Sciatic nerve (tissue), 2 donors: ENCODE measurements at regions not wholly inside any gene's neighbourhood (a gene's known extent, or its start where the extent isn't known, plus 50 kb on each side); places are given as distances from the start of the nearest gene placed in this dataset.

Experiments used
- ATAC-seq: fragments of 200-7000 bp; cut with Tn5 transposase; one replicate; pipeline ENCODE4 v1.9.1; 2020; ENCODE audit warnings: mild to moderate bottlenecking, moderate library complexity
- DNase-seq: peaks from one replicate; pipeline ENCODE4 v3.0.0-alpha.2; 2020; ENCODE audit warnings: low spot score
- intact Hi-C: fragments of 100-400 bp; cut with DNase I; formaldehyde crosslinking; loops from one replicate; pipeline ENCODE4 v1.14.2; 2022
- donor health status: DM: no; HTN: no; CAD: no.
- donor health status: DM: no; HTN: no; CAD: no.

DNA sequence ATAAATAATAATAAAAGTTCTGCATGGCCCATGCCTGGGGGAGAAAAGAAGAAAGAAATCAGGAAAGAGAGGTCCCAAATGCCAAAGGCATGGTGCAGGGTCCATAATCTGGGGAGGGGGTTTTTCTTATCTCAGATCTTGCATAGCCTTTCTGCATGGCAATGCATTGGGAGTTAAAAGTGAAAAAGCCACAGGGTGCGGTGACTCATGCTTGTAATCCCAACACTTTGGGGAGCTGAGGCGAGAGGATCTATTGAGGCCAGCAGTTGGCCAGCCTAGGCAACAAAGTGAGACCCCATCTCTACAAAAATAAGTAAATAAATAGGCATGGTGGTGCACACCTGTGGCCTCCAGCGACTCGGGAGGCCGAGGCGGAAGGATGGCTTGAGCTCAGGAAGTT is 76.8 kb upstream of the GATA2 start:
- intact Hi-C loops, result no loop called here
- ATAC-seq (no peak), DNase-seq (no peak)

DNA sequence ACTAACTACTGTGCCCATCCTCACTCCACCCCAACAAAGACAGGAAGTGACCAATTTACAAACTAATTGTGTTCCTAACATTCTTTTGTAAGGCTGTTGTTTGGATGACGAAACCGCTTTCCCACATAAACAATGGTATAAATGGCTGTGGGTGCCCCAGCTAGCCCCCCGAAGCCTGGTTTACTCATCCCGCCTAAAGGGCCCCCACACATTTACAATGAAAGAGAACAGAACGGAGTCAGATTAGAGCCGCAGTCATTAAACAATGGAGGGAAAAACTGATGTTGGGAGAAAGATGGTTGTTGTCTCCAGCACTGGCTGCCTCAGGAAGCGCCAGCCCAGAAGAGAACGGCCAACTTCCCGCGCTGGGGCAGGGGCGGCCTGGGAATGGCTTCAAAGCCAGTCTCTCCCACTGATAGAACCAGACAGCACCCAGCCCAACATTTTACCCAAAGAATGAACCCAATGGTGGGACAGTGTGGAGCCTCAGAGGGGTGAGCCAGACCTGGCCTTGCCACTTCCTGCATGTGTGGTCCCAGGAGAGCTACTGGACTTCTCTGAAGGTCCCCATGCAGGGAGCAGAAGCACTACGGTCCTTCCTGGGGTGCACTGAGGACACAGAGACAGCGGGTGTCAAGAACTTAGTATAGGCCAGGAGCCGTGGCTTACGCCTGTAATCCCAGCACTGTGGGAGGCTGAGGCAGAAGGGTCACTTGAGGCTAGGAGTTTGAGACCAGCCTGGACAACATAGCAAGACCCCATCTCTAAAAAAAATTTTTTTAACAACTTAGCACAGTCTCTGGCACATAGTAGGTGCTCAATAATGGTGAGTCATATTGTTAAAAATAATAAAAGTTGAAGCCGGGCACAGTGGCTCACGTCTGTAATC is 75.8 kb upstream of the GATA2 start:
- DNase-seq (no peak), ATAC-seq (no peak)
- intact Hi-C loops, result no loop called here

DNA sequence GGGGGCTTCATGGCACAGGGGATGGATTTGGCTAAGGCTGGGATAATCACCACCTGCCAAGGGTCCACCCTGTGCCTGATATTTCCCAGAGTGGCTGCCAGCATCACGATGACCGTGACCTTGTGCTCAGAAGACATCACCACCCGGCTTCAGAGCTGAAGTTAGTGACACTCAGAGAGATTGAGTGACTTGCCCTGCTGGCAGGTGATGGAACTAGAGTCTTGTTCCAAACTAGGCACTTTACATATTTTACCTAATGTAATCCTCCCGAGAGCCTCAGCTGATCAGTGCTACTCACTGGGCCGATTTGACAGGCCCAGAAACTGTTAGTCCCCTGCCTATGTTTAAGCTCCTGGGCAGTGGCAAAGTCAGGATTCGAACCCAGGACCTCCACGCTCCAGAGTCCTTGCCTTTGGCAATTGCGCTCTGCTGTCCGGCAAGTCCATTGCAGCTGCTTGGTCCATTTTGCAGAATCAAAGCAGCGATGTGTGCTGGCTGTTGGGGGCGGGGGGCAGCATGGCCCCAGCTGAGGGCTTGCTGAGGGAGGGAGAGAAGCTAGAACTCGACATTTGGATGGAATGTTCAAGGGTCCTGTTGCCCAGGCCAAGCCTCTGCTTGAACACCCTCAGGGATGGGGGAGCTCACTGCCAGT is 74.8 kb upstream of the GATA2 start:
- intact Hi-C loops, result no loop called here
- no peak for DNase-seq
- no peak for ATAC-seq

DNA sequence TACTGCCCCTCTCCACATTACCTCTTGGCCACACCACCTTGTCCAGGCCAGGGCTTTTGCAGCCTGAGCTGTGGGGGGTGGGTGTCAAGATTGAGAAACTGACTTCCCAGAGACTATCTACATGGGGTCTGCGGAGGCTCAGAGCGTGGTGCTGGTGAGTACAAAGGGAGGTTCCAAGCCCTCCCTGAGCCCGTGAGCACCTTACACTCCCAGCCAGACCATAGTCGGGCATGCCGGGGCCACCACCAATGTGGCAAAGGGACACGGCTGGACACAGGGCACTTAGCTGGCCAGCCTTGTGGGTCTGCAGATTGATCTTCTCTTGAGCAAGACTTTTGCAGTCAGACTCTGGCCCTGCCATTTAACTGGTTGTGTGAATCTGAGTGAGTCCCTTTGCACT is 74.1 kb upstream of the GATA2 start:
- ATAC-seq (no peak), DNase-seq (no peak)
- intact Hi-C loops, result no loop called here

DNA sequence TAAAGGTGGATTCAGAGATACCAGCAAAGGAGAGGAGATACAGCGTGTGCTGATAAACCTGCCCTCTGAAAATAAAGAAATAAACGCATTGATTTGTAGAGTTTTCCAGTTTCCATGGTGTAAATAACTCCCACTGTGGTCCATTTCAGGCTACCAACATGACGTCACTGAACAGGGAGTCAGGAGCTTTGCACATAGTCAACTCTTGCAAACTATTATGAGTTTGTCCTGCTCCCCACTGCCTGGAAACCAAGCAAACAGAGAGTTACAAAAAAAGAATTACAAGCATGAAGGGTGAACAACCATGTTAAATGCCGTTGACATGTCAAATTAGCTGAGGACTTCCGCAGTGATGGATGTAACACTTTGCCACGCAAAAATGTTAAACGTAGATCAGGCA is 70.4 kb upstream of the GATA2 start:
- intact Hi-C loops, result no loop called here
- ATAC-seq (no peak), DNase-seq (no peak)

DNA sequence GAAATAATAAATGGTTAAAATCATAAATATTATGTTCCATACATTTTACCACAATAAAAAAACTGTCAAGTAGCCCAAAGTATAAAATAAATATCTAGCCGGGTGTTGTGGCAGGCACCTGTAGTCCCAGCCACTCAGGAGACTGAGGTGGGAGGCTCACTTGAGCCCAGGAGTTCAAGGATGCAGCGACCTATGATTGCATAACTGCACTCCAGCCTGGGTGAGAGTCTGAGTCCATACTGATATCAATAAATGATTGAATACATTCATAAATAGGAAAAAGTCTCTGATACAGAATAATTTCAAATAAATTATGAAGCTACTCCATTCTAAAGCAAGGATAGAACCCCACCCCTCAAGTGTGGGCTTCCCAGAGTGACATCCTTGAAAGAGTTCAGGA is 68.5 kb upstream of the GATA2 start:
- intact Hi-C loops, result no loop called here
- no peak for ATAC-seq
- DNase-seq, result no peak

DNA sequence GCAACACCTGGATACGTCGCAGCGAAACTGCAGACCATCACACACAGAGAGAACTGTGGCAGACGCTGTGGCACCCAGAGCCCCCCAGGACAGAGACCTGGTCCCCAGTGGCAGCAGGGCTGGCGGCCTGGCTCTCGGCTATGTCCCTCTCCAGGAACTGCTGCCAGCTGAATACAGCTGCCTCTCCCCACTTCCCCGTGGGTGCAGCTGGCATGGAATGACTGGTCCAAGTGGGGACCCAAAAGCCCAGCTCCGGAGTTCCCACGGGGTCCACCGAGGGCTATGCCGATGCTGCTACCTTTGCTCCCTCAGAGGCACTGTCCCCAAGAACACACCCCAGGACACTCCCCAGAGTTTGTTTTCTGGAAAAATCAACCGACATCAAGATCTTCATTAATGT is 67.8 kb upstream of the GATA2 start:
- DNase-seq (no peak), ATAC-seq (no peak)
- intact Hi-C loops, result no loop called here

DNA sequence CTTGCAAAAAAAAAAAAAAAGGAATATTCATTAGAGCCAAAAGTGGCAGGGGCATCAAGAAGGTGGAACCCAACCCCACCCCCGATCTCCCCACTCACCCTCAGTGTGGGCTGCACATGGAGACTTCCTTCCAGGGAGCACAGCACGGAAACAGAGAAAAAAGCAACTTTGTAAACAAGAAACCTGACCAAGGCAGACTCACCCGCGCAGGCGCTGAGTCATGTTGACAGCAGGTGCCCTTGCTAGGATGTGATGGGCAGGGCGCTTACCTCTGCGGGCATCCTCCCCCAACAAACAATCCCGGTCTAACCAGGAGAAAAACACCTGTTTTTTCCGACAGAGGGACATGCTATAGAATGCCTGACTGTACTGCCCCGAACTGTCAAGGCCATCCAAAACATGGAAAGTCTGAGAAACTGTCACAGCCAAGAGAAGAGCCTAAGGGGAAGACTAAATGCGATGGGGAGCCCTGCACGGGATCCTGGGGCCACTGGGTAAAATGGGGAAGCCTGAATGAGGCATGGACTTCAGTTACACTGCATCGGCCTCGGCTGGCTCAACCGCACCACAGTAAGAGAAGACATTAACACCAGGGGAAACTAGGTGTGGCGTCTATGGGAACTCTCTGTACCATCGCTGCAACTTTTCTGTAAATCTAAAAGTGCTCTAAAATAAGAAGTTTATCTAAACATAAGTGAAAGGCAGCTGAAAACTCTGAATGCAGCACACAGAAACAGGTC is 66.7 kb upstream of the GATA2 start:
- intact Hi-C loops, result no loop called here
- ATAC-seq (no peak), DNase-seq (no peak)

DNA sequence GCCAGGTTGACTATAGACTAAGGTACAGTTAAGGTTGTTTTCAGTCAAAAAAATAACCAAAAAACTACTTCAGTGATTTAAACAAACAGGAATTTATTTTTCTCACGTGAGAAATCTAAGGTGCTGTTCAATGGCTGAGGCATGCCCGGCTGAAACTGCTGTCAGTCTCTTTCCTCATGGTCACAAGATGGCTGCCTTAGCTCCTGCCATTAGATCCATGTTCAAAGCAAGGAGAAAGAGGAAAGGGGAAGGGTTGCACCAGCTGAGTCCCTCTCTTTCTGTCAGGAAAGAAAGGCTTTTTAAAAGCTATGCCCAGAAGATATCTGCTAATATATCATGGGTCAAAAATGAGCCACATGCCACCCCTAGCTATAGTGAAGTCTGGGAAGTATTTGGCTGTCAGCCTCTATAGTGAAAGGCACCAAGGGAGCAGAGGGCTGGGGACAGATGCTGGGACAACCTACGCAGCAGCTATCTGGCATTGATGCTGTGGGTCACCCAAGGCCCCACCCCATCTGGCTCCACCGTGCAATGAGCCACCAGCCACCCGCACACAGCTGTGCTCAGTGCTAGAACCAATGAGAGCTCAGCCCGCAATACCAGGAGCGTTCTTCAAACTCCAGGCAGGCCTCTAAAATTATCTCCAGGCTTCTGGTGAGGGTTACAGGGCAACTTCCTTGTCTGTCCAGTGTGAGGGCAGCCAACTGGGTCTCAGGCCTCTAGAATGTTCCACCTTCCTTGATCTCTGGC is 64.7 kb upstream of the GATA2 start:
- no peak for DNase-seq
- no peak for ATAC-seq
- intact Hi-C loops, result no loop called here

DNA sequence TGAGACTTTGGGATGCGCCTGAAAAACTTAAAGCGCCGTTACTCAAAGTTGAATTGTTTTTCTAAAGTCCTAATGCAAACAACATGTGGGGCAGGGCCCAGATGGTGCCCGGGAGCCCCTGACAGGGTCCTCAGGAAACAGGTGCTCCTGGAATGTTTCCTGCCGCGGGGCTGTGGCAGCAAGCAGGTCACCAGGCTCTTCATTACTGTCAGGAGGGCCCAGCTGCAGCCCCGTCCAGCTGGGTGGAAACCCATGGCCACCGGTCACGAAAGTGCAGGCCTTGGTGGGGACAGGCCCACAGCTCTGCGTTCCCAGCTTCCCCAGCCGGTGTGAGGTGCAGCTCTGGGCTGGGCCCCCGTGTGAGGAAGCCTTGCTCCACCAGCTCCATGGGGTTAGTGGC is 63.9 kb upstream of the GATA2 start:
- DNase-seq, result no peak
- intact Hi-C loops, result no loop called here
- no peak for ATAC-seq

DNA sequence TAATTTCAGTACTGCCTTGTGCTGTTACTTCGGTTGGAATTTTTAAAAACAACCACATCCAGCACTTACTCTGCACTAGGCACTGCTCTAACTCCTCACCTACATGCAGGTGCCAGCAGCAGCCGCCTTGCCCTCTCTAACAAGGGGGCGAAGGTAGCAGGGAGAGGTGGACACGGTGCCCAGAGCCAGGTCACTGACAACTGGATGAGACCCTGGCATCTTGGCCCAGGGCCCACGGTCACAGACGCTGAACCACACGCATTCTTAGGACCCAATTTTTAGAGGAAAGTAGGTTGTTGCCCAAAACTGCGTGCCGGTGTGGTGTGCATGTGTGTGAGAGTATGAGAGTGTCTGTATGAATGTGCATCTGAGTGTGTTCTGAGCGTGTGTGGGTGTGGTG is 63.4 kb upstream of the GATA2 start:
- DNase-seq (no peak), ATAC-seq (no peak)
- intact Hi-C loops, result no loop called here

DNA sequence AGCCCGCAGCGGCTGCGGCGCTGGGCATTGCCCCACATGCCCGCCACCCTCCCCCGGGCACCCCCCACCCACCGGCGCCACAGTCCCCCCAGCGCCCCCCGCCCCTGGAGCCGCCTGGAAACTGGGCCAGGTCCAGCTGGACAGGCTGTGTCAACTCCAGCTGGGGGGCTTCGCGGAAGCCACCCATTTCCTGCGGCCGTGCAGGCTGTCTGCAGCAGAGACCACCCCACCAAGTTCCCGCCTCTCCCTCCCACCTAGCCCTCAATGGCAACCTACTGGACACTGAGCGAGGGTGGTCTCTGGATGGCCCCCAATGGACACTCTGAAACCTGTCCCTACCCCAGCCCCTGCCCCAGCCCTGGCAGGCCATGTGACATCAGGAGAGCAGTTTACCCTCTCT is 62.8 kb upstream of the GATA2 start:
- intact Hi-C loops, result no loop called here
- ATAC-seq, result no peak
- DNase-seq, result peak; percentile 28

DNA sequence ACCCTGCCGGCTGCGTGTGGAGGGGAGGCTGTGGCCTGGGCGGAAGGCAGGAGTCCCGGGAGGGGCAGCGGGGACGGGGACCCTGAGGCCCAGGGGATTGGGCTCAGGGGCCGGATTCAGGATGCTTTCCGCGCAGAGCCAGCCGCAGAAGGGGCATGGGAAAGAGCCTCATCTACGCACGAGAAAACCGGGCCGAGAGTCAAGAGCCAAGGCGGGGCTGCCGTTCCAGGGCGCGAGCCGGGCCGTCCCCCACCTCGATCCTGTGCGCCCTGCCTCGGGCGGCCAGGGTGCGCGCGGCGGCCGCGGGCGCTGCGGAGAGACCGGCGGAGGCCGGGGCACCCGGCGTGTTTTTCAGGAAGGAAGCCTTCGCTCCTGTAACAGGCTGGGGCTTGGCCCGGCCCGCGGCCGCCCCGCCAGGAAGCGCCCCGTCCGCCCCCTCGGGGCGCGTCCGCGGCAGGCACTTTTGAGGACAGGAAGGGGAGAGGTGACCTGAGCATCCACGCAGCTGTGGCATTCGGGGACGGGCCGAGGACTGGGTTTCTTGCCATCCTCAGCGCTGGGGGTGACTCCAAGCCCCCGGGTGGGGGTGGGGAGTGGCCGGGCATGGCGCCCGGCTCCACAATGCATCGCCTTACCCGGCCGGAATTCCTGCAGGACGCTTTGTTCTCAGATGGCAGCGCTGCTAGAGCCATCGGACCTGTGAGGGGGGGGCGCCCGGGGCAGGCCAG is 62.3 kb upstream of the GATA2 start:
- intact Hi-C loops, result no loop called here
- ATAC-seq (peak; percentile 30), DNase-seq (no peak)

DNA sequence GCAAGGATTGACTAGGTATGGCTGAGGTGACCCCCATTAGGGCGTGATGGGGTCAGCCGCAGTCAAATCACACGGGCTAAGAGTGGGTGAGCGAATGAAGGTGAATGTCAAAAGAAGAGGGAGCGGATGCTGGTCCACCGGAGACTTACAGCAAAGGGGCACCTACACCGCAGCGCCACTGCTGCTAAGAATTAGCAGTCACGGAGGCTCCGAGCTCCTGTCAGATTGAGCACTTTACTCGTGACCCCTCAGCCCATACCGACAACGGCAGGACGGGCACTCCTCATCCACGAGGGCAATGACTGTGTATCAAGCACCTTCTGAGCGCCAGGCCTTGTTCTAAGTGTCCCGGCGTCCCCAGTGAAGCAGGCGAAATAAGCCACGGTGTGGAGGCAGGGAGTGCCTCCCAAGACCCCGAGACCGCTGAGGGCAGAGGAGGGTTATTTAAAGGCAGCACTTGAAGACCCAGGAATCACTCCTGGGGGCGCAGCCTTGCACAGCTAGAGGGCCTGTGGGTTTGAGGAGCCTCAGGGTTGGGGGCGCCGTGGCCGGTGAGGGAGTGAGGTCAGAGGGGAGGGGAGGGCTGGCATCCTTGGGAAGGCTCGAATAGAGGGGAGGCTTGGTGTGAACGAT is 61.6 kb upstream of the GATA2 start:
- DNase-seq, result no peak
- intact Hi-C loops, result no loop called here
- no peak for ATAC-seq

DNA sequence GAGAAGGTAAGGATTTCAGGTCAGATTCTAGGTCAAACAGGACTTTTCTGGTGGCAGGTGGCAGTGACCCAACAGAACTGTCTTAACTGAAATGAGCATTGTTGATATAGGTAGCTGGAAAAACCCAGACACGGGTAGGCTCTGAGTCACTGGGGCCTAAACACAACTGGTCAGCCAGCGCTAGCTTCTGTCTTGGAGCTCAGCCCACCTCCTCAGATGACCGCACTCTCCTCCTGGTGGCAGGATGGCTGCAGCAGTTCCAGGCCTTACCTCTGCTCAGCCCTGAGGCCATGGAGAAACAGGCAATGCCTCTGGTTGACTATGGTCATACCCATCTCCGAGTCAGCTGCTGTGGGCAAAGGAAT is 61.1 kb upstream of the GATA2 start:
- intact Hi-C loops, result no loop called here

DNA sequence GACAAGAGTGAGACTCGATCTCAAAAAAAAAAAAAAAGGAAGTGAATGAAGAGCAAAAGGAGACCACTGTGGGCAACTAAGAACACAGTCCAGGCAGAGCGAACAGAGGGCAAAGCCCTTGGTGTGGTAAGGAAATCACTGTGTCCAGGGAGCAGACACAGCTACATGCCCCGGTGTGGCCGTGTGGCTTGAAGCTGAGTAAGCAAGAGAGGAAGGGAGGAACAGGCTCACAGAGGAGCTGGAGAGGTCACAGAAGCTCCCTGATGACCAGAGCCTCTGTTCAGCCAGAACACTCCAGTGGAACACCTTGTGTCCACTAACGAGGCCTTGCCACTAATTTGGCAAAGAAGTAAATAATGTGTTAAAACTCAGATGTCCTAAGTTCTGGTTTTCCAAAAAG is 60.6 kb upstream of the GATA2 start:
- no peak for DNase-seq
- intact Hi-C loops, result no loop called here
- ATAC-seq, result no peak

More for the DNA sequence above, 61.1 kb upstream of the GATA2 start:
- no peak for ATAC-seq
- no peak for DNase-seq

DNA sequence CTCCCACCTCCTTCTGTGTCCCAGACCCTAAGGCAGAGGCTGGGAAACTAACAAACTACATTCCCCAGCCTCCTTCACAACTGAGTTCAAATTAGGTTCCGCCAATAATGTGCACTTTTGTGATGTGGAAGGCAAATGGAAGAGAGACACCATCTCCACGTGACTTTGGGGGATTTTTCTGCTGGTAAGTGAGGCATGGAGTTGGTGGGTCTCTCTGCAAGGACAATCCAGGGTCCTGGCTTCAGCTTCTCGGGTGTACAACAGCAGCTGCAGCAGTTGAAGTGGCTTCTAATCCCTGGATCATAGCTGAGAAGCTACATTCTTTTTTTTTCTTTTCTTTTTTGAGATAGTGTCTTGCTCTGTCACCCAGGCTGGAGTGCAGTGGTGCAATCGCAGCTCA is 58.9 kb upstream of the GATA2 start:
- ATAC-seq (no peak), DNase-seq (no peak)
- intact Hi-C loops, result no loop called here

DNA sequence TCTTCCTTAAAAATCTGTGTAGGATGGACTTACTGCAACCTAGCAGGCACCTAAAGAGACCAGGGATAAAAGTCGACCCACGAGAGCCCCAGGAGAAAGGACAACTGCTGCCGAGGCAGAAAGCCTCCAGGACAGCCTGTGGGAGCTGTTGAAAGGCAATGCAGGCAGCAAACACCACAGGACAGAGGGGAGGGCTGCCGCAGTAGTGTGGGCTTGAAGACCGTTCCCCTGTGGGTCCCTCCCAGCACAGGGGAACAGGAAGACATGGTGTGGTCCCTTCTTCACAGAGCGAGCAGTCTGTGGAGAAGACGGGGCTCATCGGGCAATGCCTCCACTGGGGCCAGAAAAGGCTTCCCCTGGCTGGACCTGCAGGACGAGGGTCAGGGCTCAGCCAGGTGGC is 58.5 kb upstream of the GATA2 start:
- ATAC-seq (no peak), DNase-seq (no peak)
- intact Hi-C loops, result no loop called here
